Activated B cell treated with CpG ODN at 0.5 μM for 24 hours (primary cell): ENCODE measurements at regions not wholly inside any gene's neighbourhood (a gene's known extent, or its start where the extent isn't known, plus 50 kb on each side); places are given as distances from the start of the nearest gene placed in this dataset.

Experiments used
- ATAC-seq: fragments of 200-7000 bp; cut with Tn5 transposase; one replicate; pipeline ENCODE4 v1.10.0; 2021; ENCODE audit warnings: low read depth, mild to moderate bottlenecking, moderate library complexity
- CTCF ChIA-PET: fragments of 350-600 bp; sonication (Branson Sonifier 250); formaldehyde crosslinking; loops from one replicate; lab custom pipeline; 2021; ENCODE audit warnings: antibody characterized with exemption; lab: Charles Lee
- POLR2A ChIA-PET: fragments of 350-600 bp; sonication (Branson Sonifier 250); formaldehyde crosslinking; loops from one replicate; lab custom pipeline; 2021; ENCODE audit warnings: antibody characterized with exemption; lab: Charles Lee
- DNase-seq: peaks from one replicate; pipeline ENCODE4 v3.0.0; 2022
- H3K27ac Mint-ChIP-seq: one replicate; pipeline ENCODE4 v1.8.0; 2020; ENCODE audit warnings: mixed read lengths
- H3K27me3 Mint-ChIP-seq: one replicate; pipeline ENCODE4 v1.8.0; 2021; ENCODE audit warnings: mixed read lengths
- H3K36me3 Mint-ChIP-seq: one replicate; pipeline ENCODE4 v1.8.0; 2021; ENCODE audit warnings: low read depth, mixed read lengths
- H3K4me1 Mint-ChIP-seq: one replicate; pipeline ENCODE4 v1.8.0; 2021; ENCODE audit warnings: mixed read lengths
- H3K4me3 Mint-ChIP-seq: one replicate; pipeline ENCODE4 v1.8.0; 2020; ENCODE audit warnings: mild to moderate bottlenecking, mixed read lengths
- H3K9me3 Mint-ChIP-seq: one replicate; pipeline ENCODE4 v1.8.0; 2020; ENCODE audit warnings: mixed read lengths
- intact Hi-C: fragments of 100-400 bp; cut with micrococcal nuclease; formaldehyde crosslinking; loops from one replicate; pipeline ENCODE4 v1.15.1; 2024
- TF ChIP-seq, protein P1 (sequence below): fragments of 200-600 bp; IDR thresholded peaks from one replicate; pipeline ENCODE4 v1.8.0; 2022; ENCODE audit warnings: antibody characterized with exemption, mild to moderate bottlenecking

DNA sequence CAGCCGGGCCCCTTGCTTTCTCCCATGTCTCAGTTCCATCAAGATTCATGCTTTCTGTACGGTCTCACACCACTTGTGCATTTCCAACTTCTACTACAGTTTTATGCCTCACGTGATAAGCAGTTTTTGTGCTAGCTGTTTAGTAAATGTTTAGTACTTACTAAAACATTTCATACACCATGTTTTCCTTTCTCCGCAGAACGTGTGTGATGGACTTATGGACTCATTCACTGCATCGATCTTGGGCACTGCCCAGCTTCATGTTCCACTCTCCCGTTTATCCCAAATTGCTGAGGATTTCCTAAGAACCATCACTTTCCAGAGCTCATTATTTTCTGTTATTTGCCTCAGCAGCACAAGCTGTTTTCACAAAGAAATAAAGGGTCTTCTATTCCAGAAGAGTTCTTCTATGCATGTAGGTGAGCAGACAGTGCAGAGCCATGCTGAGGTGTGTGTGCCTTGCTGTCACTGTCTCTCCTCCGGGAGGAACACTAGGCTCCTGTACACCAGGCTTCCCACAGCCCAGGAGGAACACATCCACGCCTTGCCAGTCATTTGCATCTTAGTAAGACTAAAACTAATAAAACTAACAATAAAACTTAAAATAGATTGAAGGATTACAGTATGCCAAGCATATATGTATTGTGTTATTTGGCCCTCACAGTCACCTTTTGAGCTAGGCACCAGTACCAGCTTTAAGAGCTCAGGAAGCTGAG, 90.3 kb upstream of the EEA1 start:
- POLR2A ChIA-PET: interaction anchor here (0.6 kb wide), 1 partner anchor 18 kb away, joined by 7 read pairs; no protein-coding TSS in a partner anchor
- DNase-seq (no peak), ATAC-seq (no peak)
- Mint-ChIP-seq H3K27ac (no peak overlapping the region), H3K9me3 (no peaks in the 10 kb centered on the region), H3K36me3 (peaks cover 4% of the 10 kb centered on the region), H3K27me3 (no peaks in the 10 kb centered on the region), H3K4me3 (no peak overlapping the region), H3K4me1 (no peaks in the 10 kb centered on the region)
- CTCF ChIA-PET: interaction anchor here (1.6 kb wide), 1 partner anchor 400 kb away, joined by 5 read pairs; no protein-coding TSS in a partner anchor
- intact Hi-C loops: no loop called here
- TF ChIP-seq, protein P1, sequence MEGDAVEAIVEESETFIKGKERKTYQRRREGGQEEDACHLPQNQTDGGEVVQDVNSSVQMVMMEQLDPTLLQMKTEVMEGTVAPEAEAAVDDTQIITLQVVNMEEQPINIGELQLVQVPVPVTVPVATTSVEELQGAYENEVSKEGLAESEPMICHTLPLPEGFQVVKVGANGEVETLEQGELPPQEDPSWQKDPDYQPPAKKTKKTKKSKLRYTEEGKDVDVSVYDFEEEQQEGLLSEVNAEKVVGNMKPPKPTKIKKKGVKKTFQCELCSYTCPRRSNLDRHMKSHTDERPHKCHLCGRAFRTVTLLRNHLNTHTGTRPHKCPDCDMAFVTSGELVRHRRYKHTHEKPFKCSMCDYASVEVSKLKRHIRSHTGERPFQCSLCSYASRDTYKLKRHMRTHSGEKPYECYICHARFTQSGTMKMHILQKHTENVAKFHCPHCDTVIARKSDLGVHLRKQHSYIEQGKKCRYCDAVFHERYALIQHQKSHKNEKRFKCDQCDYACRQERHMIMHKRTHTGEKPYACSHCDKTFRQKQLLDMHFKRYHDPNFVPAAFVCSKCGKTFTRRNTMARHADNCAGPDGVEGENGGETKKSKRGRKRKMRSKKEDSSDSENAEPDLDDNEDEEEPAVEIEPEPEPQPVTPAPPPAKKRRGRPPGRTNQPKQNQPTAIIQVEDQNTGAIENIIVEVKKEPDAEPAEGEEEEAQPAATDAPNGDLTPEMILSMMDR: no peak

DNA sequence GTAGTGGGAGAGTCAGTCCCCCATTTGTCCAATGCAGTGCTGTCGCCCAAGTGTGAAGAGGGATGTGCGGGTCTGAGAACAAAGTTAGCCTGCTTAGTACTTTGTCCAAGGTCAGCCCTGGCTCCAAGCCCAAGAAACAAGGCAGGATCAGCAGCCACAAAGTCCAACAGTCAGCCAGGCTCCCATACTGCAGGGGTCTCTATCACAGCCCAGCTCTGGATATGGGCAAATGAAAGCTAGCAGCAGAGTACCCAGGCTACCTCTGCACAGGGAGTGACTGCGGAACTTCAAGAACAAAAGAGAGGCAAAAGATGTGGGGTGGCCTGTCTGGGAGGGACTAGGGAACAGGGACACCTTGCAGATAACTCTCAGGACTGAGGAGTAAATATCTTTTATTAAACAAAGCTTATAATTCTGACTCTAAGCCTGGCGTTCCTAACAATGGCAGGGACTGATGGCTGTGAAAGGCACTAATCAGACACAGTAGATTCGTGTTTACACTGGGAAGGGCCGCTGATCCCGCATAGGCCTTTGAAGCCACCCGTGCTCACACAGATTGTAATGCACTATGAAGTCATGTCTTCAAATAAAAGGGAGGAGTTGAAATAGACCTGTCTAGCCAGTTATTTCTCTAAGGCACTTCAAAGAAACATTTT, 91.0 kb upstream of the EEA1 start:
- ATAC-seq (no peak), DNase-seq (no peak)
- no peak overlapping the region for H3K4me3 Mint-ChIP-seq
- intact Hi-C loops: no loop called here
- ChIA-PET POLR2A (interaction anchor here (0.6 kb wide), 1 partner anchor 19 kb away, joined by 7 read pairs; no protein-coding TSS in a partner anchor), CTCF (interaction anchor here (1.6 kb wide), 1 partner anchor 399 kb away, joined by 5 read pairs; no protein-coding TSS in a partner anchor)
- TF ChIP-seq, protein P1: no peak
- H3K27ac Mint-ChIP-seq: no peak overlapping the region
- H3K36me3 Mint-ChIP-seq: peaks cover 4% of the 10 kb centered on the region
- H3K27me3 Mint-ChIP-seq: no peaks in the 10 kb centered on the region
- H3K9me3 Mint-ChIP-seq: no peaks in the 10 kb centered on the region
- no peaks in the 10 kb centered on the region for H3K4me1 Mint-ChIP-seq

DNA sequence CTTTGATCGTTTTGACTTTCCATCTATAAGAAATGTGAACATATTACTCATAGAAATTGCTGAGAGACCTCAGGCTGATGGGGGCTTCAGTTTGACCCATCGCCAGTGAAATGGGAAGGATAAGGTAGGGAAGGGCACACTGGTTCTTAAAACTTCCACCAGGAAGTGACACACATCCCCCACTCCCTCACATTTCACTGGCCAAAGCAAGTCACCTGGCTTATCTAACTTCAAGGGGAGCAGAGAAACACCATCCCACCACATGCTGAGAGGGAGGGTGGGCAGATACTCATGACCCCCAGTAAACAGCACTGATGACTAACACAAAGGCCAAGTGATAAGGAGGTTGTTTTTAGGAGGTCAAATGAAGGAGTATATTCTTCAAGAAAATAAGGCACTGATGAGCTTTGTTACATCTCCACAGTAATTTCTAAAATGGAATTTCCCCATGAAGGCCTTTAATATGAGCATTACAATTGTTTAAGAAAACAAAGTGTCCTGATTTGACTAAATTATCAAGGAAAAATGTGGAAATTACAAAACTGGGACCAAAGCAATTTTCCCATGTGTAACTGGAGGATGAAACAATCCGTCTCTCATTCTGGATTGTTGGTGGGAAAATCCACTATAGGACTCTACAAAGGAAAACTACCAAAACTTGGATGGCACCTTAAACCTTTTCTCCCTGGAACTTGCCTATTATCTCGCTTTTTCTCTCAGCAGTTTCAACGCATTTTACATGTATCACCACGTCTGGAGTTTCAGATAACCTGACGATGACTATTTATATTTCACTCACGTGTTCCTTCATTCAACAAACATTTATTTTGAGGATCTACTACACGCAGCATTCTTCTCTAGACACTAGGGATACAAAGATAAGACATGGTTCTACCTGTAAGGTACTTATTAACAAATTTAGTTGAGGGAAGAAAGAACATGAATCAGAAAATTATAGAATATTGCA, 91.8 kb upstream of the EEA1 start:
- TF ChIP-seq, protein P1: no peak
- intact Hi-C loops: no loop called here
- Mint-ChIP-seq H3K36me3 (peaks cover 1% of the 10 kb centered on the region), H3K9me3 (no peaks in the 10 kb centered on the region), H3K4me3 (no peak overlapping the region), H3K27ac (no peak overlapping the region), H3K27me3 (no peaks in the 10 kb centered on the region), H3K4me1 (no peaks in the 10 kb centered on the region)
- ATAC-seq (no peak), DNase-seq (no peak)
- POLR2A ChIA-PET: no interaction called here
- CTCF ChIA-PET: interaction anchor here (1.3 to 1.6 kb wide), 2 partner anchors 33 to 399 kb away, joined by 3 to 5 read pairs; no protein-coding TSS in a partner anchor

DNA sequence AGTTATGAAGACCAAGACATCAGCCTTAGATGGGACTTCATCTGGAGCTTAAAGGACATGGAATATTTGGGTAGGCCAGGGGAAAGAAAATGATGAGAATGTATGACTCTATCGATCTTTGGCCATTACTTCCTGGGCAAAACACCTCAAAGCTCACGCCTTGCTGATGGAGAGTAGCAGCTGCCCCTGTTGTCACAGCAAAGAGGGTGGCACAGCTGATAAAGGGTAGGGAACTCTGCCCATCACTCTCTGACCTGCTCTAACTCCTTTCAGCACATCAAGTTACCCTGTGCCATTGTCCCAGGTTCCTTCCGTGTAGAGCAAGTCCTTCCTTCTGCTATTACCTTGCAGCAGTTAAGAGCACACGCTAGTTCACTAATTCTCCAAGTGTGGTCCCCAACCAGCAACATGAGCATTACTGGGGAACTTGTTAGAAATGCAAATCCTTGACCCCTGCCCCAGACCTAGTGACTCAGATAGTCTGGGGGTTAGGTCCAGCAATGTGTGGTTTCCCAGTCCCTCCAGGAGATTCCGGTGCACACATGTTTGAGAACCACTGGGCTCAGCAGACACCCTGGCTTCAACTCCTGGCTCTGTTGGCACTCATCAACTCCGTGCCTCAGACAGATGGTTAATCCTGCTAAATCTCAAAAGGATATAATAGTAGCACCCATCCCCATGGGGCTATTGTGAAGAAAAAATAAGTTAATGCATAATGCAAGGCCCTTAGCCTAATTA, 93.7 kb upstream of the EEA1 start:
- no peaks in the 10 kb centered on the region for H3K36me3 Mint-ChIP-seq
- H3K9me3 Mint-ChIP-seq: no peaks in the 10 kb centered on the region
- TF ChIP-seq, protein P1: no peak
- ChIA-PET CTCF (no interaction called here), POLR2A (no interaction called here)
- ATAC-seq (no peak), DNase-seq (no peak)
- H3K4me1 Mint-ChIP-seq: no peaks in the 10 kb centered on the region
- intact Hi-C loops: no loop called here
- H3K27me3 Mint-ChIP-seq: no peaks in the 10 kb centered on the region
- no peak overlapping the region for H3K27ac Mint-ChIP-seq
- H3K4me3 Mint-ChIP-seq: no peak overlapping the region
